Glutamatergic neuron (in vitro differentiated cells): ENCODE measurements at regions not wholly inside any gene's neighbourhood (a gene's known extent, or its start where the extent isn't known, plus 50 kb on each side); places are given as distances from the start of the nearest gene placed in this dataset.

Experiments
- DNase-seq: peaks from one replicate; pipeline ENCODE4 v3.0.0; 2022
- H3K27ac Mint-ChIP-seq: one replicate; pipeline ENCODE4 v1.8.0; 2020; ENCODE audit warnings: mild to moderate bottlenecking, mixed read lengths, inconsistent platforms; ENCODE audit not compliant: unreplicated experiment
- H3K27me3 Mint-ChIP-seq: one replicate; pipeline ENCODE4 v1.8.0; 2020; ENCODE audit warnings: mild to moderate bottlenecking, moderate library complexity, mixed read lengths, inconsistent platforms; ENCODE audit not compliant: unreplicated experiment
- H3K36me3 Mint-ChIP-seq: one replicate; pipeline ENCODE4 v1.8.0; 2020; ENCODE audit warnings: mild to moderate bottlenecking, mixed read lengths, inconsistent platforms; ENCODE audit not compliant: unreplicated experiment
- H3K4me1 Mint-ChIP-seq: one replicate; pipeline ENCODE4 v1.8.0; 2020; ENCODE audit warnings: mild to moderate bottlenecking, low read depth, mixed read lengths, inconsistent platforms; ENCODE audit not compliant: unreplicated experiment
- H3K4me3 Mint-ChIP-seq: one replicate; pipeline ENCODE4 v1.8.0; 2020; ENCODE audit warnings: mild to moderate bottlenecking, mixed read lengths, inconsistent platforms; ENCODE audit not compliant: unreplicated experiment
- H3K9me3 Mint-ChIP-seq: one replicate; pipeline ENCODE4 v1.8.0; 2020; ENCODE audit warnings: mild to moderate bottlenecking, moderate library complexity, mixed read lengths, inconsistent platforms; ENCODE audit not compliant: unreplicated experiment
- TF ChIP-seq, protein P1 (sequence below): fragments of 200-600 bp; sonication (generic); IDR thresholded peaks from one replicate; pipeline ENCODE4 v1.5.0; 2021; ENCODE audit not compliant: partially characterized antibody, unreplicated experiment

DNA sequence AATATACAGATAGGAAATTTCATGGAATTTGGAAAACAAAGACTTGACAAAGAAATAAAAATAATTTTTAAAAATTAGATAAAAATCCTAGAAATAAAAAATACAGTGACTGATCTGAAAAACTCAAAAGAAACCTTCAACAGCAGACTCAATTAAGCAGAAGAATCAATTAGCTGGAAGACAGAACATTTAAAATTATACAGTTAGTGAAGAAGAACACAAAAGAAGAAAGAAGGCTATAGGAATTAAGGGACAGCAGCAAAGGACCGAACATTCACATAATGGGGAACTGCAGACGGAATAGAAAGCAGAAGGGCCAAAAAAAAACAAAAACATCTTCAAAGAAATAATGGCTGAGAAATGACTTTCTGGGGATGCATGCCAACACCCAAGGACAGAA, 314.5 kb downstream of the CRPPA start:
- Mint-ChIP-seq H3K36me3 (peaks cover 37% of the 10 kb centered on the region), H3K27ac (no peak overlapping the region), H3K27me3 (peaks cover 2% of the 10 kb centered on the region), H3K9me3 (peaks cover 4% of the 10 kb centered on the region), H3K4me1 (no peaks in the 10 kb centered on the region), H3K4me3 (no peak overlapping the region)
- TF ChIP-seq, protein P1, sequence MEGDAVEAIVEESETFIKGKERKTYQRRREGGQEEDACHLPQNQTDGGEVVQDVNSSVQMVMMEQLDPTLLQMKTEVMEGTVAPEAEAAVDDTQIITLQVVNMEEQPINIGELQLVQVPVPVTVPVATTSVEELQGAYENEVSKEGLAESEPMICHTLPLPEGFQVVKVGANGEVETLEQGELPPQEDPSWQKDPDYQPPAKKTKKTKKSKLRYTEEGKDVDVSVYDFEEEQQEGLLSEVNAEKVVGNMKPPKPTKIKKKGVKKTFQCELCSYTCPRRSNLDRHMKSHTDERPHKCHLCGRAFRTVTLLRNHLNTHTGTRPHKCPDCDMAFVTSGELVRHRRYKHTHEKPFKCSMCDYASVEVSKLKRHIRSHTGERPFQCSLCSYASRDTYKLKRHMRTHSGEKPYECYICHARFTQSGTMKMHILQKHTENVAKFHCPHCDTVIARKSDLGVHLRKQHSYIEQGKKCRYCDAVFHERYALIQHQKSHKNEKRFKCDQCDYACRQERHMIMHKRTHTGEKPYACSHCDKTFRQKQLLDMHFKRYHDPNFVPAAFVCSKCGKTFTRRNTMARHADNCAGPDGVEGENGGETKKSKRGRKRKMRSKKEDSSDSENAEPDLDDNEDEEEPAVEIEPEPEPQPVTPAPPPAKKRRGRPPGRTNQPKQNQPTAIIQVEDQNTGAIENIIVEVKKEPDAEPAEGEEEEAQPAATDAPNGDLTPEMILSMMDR = no peak
- no peak for DNase-seq

DNA sequence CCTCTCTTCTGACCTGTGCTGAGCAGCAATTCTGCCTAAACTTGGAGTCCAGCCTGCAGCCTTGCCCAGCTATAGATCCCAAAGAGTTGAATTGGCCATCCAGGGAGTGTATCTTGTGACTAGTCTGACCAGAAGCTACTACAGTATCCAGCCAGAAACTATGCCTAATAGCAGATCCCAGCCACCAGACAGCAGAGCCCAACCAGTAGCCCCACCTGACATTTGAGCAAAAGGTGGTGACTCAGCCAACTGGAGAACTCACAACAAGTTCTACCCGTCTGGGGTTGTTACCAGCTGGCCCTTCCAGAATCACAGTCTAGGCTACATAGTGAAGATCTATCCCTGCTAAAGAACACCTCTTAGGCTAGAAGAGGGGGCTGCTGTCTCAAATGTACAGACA, 315.0 kb downstream of the CRPPA start:
- H3K9me3 Mint-ChIP-seq = peaks cover 5% of the 10 kb centered on the region
- peaks cover 40% of the 10 kb centered on the region for H3K36me3 Mint-ChIP-seq
- H3K27ac Mint-ChIP-seq = no peak overlapping the region
- no peak for DNase-seq
- TF ChIP-seq, protein P1 = no peak
- no peaks in the 10 kb centered on the region for H3K4me1 Mint-ChIP-seq
- no peak overlapping the region for H3K4me3 Mint-ChIP-seq
- peaks cover 2% of the 10 kb centered on the region for H3K27me3 Mint-ChIP-seq

DNA sequence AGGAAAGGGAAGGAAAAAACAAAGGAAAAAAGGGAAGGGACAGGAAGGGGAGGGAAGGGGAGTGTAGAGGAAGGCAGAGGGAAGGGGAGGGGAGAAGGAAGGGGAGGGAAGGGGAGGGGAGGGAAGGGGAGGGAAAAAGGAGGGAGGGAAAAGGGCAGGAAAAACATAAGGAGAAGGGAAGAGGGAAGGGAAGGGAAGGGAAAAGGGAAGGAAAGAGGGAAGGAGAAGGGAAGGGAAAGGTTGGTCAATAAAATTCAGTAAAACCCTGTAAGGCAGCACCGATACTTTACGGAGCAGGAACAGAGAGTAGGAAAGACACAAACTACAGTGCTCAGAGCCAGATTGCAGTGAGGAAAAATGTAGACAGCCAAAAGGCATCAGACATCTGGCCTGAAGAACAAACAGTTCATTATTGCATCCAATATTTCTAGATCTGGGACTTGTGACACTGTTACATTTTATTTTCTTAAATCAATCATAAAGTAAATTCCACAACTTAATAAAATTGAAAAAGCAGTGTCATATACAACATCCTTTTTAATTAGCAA, 322.0 kb downstream of the CRPPA start:
- TF ChIP-seq, protein P1 = no peak
- Mint-ChIP-seq H3K4me1 (no peaks in the 10 kb centered on the region), H3K36me3 (peaks cover 4% of the 10 kb centered on the region), H3K9me3 (peaks cover 3% of the 10 kb centered on the region), H3K4me3 (no peak overlapping the region), H3K27me3 (peaks cover 2% of the 10 kb centered on the region), H3K27ac (no peak overlapping the region)
- DNase-seq = no peak

DNA sequence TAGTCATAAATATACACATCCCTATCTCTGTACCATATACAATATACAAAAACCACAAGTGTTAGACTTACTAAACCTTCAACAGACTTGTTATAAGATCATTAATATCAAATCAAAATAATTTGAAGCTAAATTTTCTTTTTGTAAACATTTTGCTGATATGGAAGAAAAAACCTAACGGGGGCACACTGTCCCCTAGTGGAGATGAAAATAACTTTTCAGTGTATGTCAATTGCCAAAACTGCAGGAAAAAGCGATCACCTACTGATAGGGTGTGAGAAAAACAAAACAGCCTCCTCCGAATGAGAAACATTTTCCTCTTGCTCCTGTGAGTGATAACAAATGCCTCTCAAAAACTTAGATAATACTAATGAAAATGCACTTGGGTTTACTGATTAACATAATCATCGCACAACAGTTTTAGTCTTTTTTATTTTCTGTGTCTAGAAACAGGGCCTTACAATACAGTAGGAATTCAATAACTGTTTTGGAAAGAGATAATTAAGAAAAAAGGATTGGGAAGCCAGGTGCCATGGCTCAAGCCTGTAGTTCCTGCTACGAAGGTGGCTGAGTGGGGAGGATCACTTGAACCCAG, 322.7 kb downstream of the CRPPA start:
- TF ChIP-seq, protein P1 = peak; percentile 85
- no peak for DNase-seq
- Mint-ChIP-seq H3K27me3 (peaks cover 2% of the 10 kb centered on the region), H3K4me1 (no peaks in the 10 kb centered on the region), H3K27ac (no peak overlapping the region), H3K36me3 (peaks cover 4% of the 10 kb centered on the region), H3K9me3 (peaks cover 3% of the 10 kb centered on the region), H3K4me3 (no peak overlapping the region)

DNA sequence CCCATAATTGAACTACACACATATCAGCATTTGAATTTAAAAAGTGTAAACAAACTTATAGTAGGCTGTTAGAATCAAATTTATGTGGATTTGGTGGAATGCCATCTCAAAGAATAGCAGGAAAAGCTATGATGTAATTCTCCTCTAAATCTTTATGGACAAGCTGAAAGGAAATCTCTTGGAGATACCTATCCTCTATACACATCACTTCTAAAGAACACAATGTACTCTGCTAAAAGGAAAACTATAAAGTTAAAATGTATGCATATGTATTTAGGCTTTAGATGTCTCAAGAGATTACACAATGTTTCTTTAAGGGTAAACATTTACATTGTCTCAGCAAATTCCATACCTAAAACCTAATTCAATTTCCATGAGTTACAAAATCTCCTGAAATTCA, 323.3 kb downstream of the CRPPA start:
- no peaks in the 10 kb centered on the region for H3K4me1 Mint-ChIP-seq
- H3K4me3 Mint-ChIP-seq = no peak overlapping the region
- TF ChIP-seq, protein P1 = no peak
- H3K9me3 Mint-ChIP-seq = peaks cover 3% of the 10 kb centered on the region
- no peak overlapping the region for H3K27ac Mint-ChIP-seq
- no peaks in the 10 kb centered on the region for H3K27me3 Mint-ChIP-seq
- H3K36me3 Mint-ChIP-seq = peaks cover 4% of the 10 kb centered on the region
- DNase-seq = no peak
